Stimulated activated effector memory CD8-positive, alpha-beta T cell treated with anti-CD3 and anti-CD28 coated beads, Interleukin-12 subunit alpha, Interleukin-12 subunit beta, amount 100 ng/mL, for 72 hours (primary cell): ENCODE measurements at regions not wholly inside any gene's neighbourhood (a gene's known extent, or its start where the extent isn't known, plus 50 kb on each side); places are given as distances from the start of the nearest gene placed in this dataset.

ENCODE experiments used
- ATAC-seq: fragments of 150-1000 bp; cut with Tn5 transposase; 2 replicates; pipeline ENCODE4 v1.10.0; 2021
- DNase-seq, 2 donors: peaks; one replicate each; pipeline ENCODE4 v3.0.0; 2021 to 2022; ENCODE audit warnings: low spot score in 2 of 2
- H3K27ac Mint-ChIP-seq: one replicate; pipeline ENCODE4 v1.8.0; 2022; ENCODE audit warnings: mild to moderate bottlenecking, mixed read lengths
- H3K36me3 Mint-ChIP-seq: one replicate; pipeline ENCODE4 v1.8.0; 2022; ENCODE audit warnings: mild to moderate bottlenecking, mixed read lengths
- H3K4me1 Mint-ChIP-seq: one replicate; pipeline ENCODE4 v1.8.0; 2022; ENCODE audit warnings: mixed read lengths
- H3K4me3 Mint-ChIP-seq: one replicate; pipeline ENCODE4 v1.8.0; 2022; ENCODE audit warnings: mild to moderate bottlenecking, mixed read lengths
- H3K9me3 Mint-ChIP-seq: one replicate; pipeline ENCODE4 v1.8.0; 2022; ENCODE audit warnings: mixed read lengths

DNA sequence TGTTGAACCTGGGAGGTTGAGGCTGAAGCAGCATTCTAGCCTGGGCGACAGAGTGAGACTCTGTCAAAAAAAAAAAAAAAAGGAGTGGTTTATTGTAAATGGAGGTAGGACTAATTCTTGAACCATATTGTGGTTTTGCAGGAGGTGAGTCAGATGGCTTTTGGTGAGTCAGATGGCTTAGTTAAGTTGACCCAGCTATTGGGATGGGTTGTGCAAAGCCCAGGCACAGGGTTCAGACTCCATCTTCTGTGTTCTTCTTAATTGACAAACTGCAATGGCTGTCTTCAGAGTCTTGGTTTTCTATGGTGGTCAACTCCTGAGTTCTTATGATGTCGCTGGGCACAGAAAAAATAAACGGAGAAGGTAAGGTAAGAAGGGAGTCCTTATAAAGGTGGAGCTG lies 182.7 kb downstream of the ADAMTS15 start:
- Mint-ChIP-seq H3K27ac (no peak overlapping the region), H3K9me3 (no peaks in the 10 kb centered on the region), H3K4me3 (no peak overlapping the region), H3K36me3 (no peaks in the 10 kb centered on the region), H3K4me1 (peaks cover 8% of the 10 kb centered on the region)
- DNase-seq (peak in 1 of 2 donors; percentile 54), ATAC-seq (peak; percentile 94)

DNA sequence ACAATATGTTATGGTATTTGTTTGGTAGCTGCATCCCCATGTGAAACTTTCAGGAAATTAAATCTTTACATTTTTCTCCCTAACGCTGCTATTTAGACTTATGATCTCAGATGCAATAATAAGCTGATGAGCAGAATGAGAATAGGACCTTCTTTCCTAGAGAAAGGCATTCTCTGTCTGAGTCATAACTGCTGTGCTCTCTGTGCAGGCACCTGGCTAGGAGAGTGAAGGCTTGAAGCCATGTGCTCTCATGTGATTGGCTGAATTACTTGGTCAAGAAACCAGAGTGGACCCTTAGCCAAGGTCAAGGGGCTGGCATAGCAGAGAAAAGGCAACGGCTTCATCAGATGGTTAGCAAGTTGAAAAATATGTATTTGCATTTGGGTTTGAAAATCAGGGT lies 185.0 kb downstream of the ADAMTS15 start:
- Mint-ChIP-seq H3K4me1 (peaks cover 15% of the 10 kb centered on the region), H3K27ac (no peak overlapping the region), H3K36me3 (no peaks in the 10 kb centered on the region), H3K9me3 (no peaks in the 10 kb centered on the region), H3K4me3 (no peak overlapping the region)
- DNase-seq: no peak
- ATAC-seq: no peak

- no peak overlapping the region for H3K4me3 Mint-ChIP-seq
- H3K36me3 Mint-ChIP-seq: no peaks in the 10 kb centered on the region
- no peaks in the 10 kb centered on the region for H3K9me3 Mint-ChIP-seq
- H3K4me1 Mint-ChIP-seq: peaks cover 15% of the 10 kb centered on the region
- DNase-seq: no peak
- no peak for ATAC-seq
- H3K27ac Mint-ChIP-seq: no peak overlapping the region
Observed at GRCh38 chr11:130634186-130634585, 185.7 kb downstream of the ADAMTS15 start.

GRCh38 chr11:130634961-130635473 lies 186.6 kb downstream of the ADAMTS15 start:
- H3K27ac Mint-ChIP-seq: no peak overlapping the region
- H3K36me3 Mint-ChIP-seq: no peaks in the 10 kb centered on the region
- peak; percentile 27 for ATAC-seq
- H3K9me3 Mint-ChIP-seq: no peaks in the 10 kb centered on the region
- H3K4me1 Mint-ChIP-seq: peaks cover 15% of the 10 kb centered on the region
- no peak overlapping the region for H3K4me3 Mint-ChIP-seq
- DNase-seq: no peak

DNA sequence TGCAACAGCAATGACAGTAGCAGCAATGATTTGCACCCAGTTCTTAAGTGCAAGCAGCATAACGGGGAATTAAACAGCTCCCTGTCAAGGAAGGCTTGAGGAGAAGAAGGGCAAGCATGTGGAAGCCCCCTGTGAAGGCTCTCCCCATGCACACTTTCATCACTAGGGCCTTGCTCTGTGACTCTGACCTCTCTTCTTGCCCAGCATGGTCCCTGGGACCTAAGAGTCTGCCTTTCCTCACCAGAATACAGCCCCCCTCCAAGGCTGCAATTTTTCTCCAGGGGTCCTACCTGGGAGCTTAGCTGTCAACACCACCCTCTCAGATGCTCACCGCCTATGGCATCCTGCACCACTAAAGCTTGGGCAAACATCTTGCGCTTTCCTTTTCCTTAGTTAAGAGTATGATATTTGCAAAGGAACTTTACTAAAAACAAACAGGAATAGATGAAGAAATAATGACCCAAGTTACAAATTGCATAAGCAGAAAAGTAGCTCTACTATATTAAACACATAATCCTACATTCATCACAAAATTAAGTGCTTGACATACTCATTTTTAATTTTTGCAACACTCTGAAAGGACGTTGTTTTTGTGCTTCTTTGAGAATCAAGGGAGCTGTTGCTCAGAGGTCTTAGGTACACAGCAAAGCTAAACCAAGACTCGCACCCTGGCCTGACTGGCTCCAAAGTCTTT lies 187.6 kb downstream of the ADAMTS15 start:
- H3K27ac Mint-ChIP-seq: no peak overlapping the region

DNA sequence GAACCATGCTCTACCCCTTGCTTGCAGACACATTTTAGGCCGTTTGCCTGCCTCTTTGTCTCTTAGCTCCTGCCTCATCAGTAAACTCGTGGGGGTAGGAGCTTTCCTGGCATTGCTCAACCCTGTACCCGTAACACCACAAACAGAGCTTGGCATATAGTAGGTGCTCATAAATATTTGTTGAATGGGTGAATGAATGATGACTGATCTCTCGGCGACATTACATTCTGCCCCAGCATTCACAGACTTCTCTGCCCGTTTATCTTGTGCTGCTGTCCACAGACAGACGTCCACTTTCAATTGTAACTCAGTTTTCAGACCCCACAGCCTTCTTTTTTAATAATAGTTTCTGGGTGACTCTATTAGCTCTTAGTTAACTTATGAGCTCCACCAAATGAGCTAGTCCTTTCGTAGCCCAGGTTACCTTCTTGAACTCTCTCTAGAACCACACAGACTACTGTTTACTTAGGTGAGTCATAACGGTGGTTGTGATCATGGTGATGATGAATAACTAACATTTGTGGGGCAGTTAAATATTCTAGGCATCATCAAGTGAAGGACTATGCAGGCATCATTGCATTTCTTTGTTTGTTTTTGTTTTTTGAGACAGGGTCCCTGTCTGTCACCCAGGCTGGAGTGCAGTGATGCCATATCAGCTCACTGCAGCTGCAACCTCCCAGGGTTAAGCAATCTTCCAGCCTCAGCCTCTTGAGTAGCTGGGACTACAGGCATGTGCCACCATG lies 188.4 kb downstream of the ADAMTS15 start:
- Mint-ChIP-seq H3K27ac (no peak overlapping the region), H3K36me3 (no peaks in the 10 kb centered on the region), H3K4me1 (peaks cover 7% of the 10 kb centered on the region), H3K4me3 (no peak overlapping the region), H3K9me3 (no peaks in the 10 kb centered on the region)
- peak; percentile 88 for ATAC-seq
- DNase-seq: no peak

More for the DNA sequence above, 187.6 kb downstream of the ADAMTS15 start:
- Mint-ChIP-seq H3K36me3 (no peaks in the 10 kb centered on the region), H3K4me1 (peaks cover 10% of the 10 kb centered on the region), H3K4me3 (no peak overlapping the region), H3K9me3 (no peaks in the 10 kb centered on the region)
- ATAC-seq: no peak
- no peak for DNase-seq

GRCh38 chr11:130637566-130637965 lies 189.1 kb downstream of the ADAMTS15 start:
- Mint-ChIP-seq H3K9me3 (no peaks in the 10 kb centered on the region), H3K4me1 (peaks cover 7% of the 10 kb centered on the region), H3K4me3 (no peak overlapping the region), H3K36me3 (no peaks in the 10 kb centered on the region), H3K27ac (no peak overlapping the region)
- no peak for ATAC-seq
- no peak for DNase-seq

GRCh38 chr11:130638033-130638432 lies 189.6 kb downstream of the ADAMTS15 start:
- DNase-seq (no peak), ATAC-seq (no peak)
- Mint-ChIP-seq H3K36me3 (no peaks in the 10 kb centered on the region), H3K9me3 (no peaks in the 10 kb centered on the region), H3K27ac (no peak overlapping the region), H3K4me1 (peaks cover 7% of the 10 kb centered on the region), H3K4me3 (no peak overlapping the region)

DNA sequence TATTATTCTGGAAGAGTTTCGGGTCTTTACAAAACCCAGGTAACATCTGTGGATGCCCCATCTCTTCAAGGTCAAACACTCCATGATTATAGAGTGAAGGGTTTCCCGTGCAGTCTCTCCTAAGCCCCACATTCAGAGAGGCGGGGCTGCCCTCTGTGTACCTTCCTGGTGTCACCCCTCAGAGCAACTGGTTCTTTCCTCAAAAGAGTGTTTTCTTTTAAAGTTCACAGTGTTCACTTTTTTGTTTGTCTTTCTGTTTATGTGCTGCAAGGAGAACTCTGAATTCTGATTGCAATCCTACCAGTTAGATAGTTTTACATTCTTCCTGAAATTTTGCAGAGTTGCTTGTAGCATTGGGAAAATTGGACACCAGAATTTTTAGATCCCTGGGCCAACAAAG lies 190.2 kb downstream of the ADAMTS15 start:
- H3K4me3 Mint-ChIP-seq: no peak overlapping the region
- DNase-seq: no peak
- H3K27ac Mint-ChIP-seq: no peak overlapping the region
- H3K9me3 Mint-ChIP-seq: no peaks in the 10 kb centered on the region
- ATAC-seq: no peak
- H3K36me3 Mint-ChIP-seq: no peaks in the 10 kb centered on the region
- H3K4me1 Mint-ChIP-seq: peaks cover 7% of the 10 kb centered on the region

- no peak overlapping the region for H3K4me3 Mint-ChIP-seq
- H3K4me1 Mint-ChIP-seq: peaks cover 7% of the 10 kb centered on the region
- no peaks in the 10 kb centered on the region for H3K36me3 Mint-ChIP-seq
- ATAC-seq (no peak), DNase-seq (no peak)
- H3K27ac Mint-ChIP-seq: no peak overlapping the region
- no peaks in the 10 kb centered on the region for H3K9me3 Mint-ChIP-seq
Observed at GRCh38 chr11:130639369-130639768, 190.9 kb downstream of the ADAMTS15 start.

GRCh38 chr11:130640526-130640925 lies 192.1 kb downstream of the ADAMTS15 start:
- Mint-ChIP-seq H3K27ac (no peak overlapping the region), H3K4me3 (no peak overlapping the region), H3K4me1 (peaks cover 7% of the 10 kb centered on the region), H3K9me3 (no peaks in the 10 kb centered on the region), H3K36me3 (no peaks in the 10 kb centered on the region)
- DNase-seq: no peak
- ATAC-seq: no peak

- no peak overlapping the region for H3K4me3 Mint-ChIP-seq
- H3K27ac Mint-ChIP-seq: no peak overlapping the region
- peaks cover 4% of the 10 kb centered on the region for H3K4me1 Mint-ChIP-seq
Observed at GRCh38 chr11:130641876-130642275, 193.4 kb downstream of the ADAMTS15 start.

GRCh38 chr11:130642994-130643393 lies 194.5 kb downstream of the ADAMTS15 start:
- H3K4me1 Mint-ChIP-seq: no peaks in the 10 kb centered on the region
- no peaks in the 10 kb centered on the region for H3K36me3 Mint-ChIP-seq
- no peaks in the 10 kb centered on the region for H3K9me3 Mint-ChIP-seq
- DNase-seq (no peak), ATAC-seq (no peak)
- no peak overlapping the region for H3K27ac Mint-ChIP-seq
- no peak overlapping the region for H3K4me3 Mint-ChIP-seq

More at GRCh38 chr11:130641876-130642275, 193.4 kb downstream of the ADAMTS15 start:
- Mint-ChIP-seq H3K36me3 (no peaks in the 10 kb centered on the region), H3K9me3 (no peaks in the 10 kb centered on the region)
- ATAC-seq (no peak), DNase-seq (no peak)

GRCh38 chr11:130644187-130644586 lies 195.7 kb downstream of the ADAMTS15 start:
- Mint-ChIP-seq H3K36me3 (no peaks in the 10 kb centered on the region), H3K4me1 (no peaks in the 10 kb centered on the region), H3K4me3 (no peak overlapping the region), H3K9me3 (no peaks in the 10 kb centered on the region), H3K27ac (no peak overlapping the region)
- ATAC-seq (no peak), DNase-seq (no peak)

GRCh38 chr11:130645164-130645842 lies 196.9 kb downstream of the ADAMTS15 start:
- H3K9me3 Mint-ChIP-seq: no peaks in the 10 kb centered on the region
- no peak overlapping the region for H3K4me3 Mint-ChIP-seq
- DNase-seq: no peak
- ATAC-seq: no peak
- no peaks in the 10 kb centered on the region for H3K36me3 Mint-ChIP-seq
- H3K27ac Mint-ChIP-seq: no peak overlapping the region
- H3K4me1 Mint-ChIP-seq: no peaks in the 10 kb centered on the region
